SW 1271 (cell line): ENCODE measurements at regions not wholly inside any gene's neighbourhood (a gene's known extent, or its start where the extent isn't known, plus 50 kb on each side); places are given as distances from the start of the nearest gene placed in this dataset.

Experiments used
- DNase-seq, 2 experiments: peaks; one replicate each; lab custom pipeline; 2025; lab: John Stamatoyannopoulos, UW

- no peak for DNase-seq
Measured at GRCh38 chr4:163622379-163623035, 128.0 kb downstream of the TMA16 start.

GRCh38 chr4:163623787-163624186, 129.3 kb downstream of the TMA16 start:
- no peak for DNase-seq

DNA sequence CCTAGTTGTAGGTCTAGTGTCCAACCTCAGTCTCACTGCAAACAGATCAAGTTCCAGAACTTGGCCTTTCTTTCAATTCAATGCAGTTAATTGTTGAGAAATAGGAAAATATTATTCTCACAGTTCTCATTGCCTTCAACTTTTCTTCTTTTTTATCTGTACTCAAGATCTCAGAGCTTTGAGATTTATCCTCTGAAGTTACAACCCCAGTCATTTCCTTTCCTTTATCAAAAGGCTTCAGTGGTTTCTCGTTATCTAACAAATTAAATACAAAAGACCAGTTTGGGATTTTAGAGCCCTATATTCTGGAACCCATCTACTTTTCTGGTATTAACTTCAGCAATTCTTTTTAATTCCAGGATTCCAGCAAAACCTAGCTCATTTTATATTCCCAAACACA, 130.2 kb downstream of the TMA16 start:
- DNase-seq = no peak

DNA sequence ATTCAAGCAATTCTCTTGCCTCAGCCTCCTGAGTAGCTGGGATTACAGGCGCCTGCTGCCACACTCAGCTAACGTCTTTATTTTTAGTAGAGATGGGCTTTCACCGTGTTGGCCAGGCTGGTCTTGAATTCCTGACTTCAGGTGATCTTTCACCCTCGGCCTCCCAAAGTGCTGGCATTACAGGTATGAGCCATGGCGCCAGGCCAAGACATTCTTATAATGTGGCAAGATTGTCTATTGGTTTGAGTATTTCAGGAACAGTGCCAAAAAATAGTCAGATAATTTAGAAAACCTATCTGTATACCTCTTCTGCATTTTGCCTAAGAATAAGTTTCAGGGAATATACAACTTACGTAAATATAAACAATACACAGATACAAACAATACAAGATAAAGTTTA, 136.8 kb downstream of the TMA16 start:
- DNase-seq = no peak

- no peak for DNase-seq
Measured at GRCh38 chr4:163638909-163639308, 144.4 kb downstream of the TMA16 start.

DNA sequence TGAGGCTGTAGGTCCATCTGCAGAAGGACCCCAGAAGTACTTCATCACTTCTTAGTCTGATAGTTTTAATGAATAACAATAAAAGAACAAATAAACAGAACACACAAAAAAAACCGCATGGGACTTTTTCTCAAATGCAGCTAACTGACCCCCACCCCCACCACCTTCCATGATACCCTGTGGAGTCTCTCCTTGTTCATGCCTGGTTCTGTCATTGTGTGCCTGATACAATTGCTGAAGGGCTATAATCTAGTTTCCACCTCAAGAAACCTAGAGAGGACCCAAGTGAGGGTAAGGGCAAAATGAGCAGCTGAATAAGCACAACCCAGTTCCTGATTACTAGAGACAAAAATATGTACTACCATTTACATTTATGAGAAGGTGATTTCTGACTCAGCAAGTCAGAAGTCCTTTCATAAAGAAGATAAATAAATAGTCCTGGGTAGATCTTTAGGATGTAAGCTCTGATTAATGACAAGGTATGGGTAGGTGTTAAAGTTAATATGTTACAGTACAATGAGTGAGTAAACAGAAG, 155.1 kb downstream of the TMA16 start:
- no peak for DNase-seq

- DNase-seq = no peak
Measured at GRCh38 chr4:163651761-163652160, 157.3 kb downstream of the TMA16 start.

GRCh38 chr4:163654621-163655020, 160.1 kb downstream of the TMA16 start:
- no peak for DNase-seq

DNA sequence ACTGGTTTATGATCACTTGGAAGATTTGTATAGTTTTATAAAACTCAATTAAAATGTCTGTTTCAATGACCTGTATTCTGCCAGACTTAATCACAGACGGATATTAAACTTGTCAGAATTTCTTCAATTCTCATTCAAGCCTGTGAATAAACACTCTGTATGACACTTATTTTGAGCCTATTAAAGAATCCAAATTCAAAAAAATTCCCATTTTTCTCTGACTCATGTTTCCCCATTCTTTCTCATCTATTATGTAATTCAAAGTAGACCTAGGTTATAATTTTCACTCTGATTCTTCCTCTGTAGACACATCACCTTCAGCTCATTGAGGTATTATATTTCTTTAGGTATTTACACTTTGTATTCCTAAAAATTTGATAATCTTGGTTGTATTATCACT, 166.1 kb downstream of the TMA16 start:
- DNase-seq = no peak

DNA sequence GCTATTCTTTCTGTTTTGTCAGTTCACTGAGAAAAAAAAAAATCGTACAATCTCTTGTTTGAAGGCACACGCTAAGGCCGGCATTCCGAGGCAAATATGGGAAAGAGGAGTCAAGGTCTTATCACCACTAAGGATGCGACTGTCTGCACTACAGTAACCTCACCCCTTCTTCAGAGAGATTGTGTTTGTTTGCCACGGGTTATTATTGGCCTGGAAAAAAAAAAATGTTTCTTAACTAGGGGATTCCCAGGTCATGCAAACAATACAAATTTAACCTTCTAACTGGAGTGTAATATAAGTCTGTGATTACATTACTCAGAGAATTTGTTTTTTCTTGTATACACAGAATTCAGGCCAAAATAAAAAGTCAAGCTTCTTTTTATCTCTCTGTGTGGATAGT, 168.3 kb downstream of the TMA16 start:
- no peak for DNase-seq

GRCh38 chr4:163663454-163664225, 169.2 kb downstream of the TMA16 start:
- DNase-seq = no peak

DNA sequence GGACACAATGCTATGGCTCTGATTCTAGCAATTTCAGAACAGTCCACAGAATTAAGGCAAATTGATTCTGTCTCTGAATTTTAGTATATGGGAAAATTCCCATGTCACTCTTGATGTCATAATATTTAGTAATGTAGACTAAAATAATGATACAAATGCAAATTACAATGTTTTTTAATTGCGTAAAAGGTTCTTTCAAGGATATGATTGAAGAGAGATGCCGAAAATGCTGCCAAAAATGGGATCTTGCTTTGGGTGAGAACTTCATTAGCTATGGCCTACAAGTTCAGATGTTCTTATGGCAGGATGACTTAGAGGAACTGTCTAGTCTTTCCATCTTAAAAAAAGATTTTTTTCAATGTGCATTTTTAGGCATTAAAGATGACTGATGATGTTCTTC, 170.6 kb downstream of the TMA16 start:
- DNase-seq = no peak

DNA sequence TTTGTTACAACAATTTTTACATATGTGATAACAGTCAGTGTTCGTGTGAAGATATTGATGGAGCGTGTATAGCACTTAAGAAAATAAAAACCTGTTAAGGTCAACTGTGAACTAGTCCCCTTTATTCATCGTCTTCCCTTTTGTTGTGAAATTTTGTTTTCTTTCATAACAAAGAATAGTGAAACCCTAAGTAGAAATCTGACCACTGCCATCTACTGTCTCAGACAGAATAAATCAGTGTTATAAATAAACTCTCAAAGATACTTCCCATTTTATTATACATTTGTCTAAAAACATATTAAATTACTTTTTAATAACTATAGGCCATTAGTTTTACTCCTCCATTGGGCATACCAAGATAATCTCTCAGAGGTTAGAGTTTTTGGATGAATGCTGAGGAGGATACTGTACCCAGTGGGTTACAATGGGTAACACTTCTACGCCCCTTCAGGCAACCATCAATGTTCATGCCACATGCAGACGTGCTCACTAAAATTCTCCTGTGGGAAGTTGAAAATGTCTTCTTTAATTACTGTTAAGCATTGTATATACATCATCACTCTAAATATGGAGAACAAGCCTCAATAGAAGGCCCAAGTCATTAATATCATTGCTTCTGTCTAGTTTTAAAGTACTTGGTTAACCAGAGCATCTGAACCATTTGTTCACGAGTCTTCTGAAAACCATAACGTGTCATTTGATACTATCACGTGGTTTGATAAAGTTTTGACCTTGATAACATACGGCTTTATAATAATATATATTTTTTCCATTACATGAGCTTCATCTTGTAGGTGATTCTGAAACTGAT, 171.2 kb downstream of the TMA16 start:
- DNase-seq = no peak

DNA sequence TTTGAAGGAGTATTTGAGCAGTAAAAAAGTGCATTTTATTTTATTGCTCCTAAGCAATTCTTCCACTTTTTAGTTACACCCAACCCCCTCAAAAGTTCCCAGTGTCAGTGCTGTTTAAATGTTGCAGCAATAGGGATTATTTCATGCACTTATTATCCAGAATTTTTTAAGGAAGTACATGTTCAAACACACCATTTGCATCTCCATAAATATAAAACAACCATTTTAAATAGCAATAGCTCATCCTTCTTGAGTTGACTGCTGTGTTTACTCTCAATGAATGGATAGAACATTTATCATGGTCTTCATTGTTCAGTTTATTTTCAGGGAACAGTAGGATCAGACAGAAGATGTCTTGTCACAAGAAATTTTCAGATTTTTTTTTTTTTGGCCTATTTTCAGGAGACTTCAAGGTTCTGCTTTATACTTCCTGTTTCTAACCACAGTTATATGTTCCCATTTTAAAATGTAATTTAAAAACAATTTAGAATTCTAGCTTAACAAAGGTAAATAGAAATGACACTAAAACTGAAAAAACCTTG, 171.9 kb downstream of the TMA16 start:
- DNase-seq = no peak

- no peak for DNase-seq
Measured at GRCh38 chr4:163672751-163673150, 178.3 kb downstream of the TMA16 start.

DNA sequence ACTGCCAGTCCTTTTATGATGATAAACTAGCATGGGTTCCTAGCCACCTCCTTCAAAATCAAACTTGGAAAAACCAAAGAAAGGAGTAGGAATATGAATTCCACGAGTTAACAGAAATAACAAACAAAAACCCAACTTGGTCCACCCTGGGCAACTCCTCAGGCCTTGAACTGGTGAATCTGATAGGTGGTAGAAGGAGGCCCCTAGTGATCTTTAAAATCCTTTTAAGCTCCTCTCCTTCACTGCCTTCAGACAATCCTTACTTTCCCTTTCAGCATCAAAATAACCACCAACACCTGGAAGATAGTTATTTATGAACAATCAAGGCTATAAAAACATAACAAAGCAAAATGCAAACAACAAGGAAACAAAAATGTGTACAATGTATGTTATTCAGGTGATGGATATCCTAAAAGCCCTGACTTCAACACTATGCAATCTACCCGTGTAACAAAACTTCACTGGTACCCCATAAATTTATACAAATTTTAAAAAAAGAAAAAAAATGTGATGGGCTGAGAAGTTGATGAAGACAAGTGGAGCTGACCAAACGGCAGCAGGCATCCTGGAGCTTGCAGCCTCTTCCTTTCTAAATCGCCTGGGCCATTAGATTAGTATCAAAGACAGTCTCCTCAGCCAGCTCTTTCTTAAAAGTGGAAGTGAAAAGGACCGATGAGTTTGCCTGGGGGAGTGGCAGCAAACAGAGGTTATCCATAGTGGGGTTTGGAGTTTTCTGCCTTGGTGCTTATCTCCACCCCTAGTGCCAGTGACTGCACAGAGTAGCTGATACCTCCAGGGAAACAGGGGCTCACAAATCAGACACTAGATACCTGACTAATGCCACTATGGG, 179.6 kb downstream of the TMA16 start:
- no peak for DNase-seq

DNA sequence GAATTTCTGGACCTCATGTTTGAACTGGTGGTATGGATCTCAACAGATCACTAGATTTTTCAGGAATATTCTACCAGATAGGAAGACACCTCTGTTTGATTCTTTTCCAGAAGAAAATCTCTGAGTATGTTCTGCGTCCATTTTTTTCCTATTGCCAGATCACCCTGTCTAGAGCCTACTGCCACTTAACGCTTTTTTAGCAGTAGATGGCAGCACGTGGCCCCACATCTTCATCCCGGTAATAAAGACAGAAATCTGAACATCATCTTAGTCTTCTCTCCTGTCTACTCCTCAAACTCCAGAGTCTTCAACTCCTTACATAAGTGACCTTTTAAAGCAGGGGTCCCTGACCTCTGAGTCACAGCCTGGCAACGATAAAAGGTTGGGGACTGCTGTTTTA, 184.7 kb downstream of the TMA16 start:
- DNase-seq = peak in 1 of 2 experiments; percentile 38

DNA sequence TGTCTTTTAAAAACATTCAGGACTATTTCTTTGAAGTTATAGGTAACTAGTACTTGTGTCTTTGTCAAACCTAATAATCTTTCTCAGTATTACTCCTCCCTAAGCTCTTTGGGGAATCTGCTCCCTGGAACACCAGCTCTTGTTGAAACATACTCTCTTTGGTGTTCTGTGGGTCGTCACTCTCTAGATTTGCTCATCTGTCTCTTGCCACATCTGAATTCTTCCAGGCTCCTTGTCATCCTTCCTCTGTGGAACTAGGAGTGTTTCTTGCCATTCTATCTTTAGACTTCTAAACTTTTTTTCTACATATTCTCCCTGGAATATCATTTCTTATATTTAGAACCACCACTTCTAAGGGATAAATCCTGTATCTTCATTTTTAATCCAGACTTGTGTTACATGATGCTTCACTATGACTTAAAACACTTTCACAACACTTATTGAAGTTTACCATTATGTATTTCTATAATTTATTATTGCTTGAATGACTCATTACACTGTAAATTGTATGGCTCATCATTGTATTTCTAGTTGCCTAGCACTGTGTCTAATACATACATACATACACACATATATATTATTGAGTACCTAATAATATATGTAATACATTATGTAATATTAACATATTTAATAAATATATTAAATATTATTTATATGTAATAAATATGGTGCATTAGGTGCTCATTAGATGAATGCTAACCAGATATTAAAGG, 186.1 kb downstream of the TMA16 start:
- no peak for DNase-seq

- peak; percentile 3 to 19 for DNase-seq
Measured at GRCh38 chr4:163681208-163681821, 186.8 kb downstream of the TMA16 start.

DNA sequence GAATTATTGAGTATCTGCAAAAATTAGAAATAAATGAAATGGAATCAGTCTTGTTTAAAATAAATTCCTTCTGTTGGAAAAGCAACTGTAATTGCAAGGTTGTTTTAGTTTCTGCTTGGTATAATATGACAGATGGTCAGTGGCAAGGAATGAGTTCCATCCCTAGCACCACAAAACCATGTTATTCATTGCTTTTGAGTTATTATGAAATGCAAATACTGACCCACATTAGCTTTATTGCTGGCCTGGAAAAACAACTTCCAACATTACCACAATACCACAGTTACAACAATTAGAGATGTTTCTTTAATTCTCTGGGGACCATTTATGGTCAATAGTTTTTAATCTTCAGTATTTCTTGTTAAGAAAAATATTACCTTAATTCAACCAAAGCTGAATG, 194.4 kb downstream of the TMA16 start:
- DNase-seq = no peak
